GM06990 (cell line): ENCODE measurements at regions not wholly inside any gene's neighbourhood (a gene's known extent, or its start where the extent isn't known, plus 50 kb on each side); places are given as distances from the start of the nearest gene placed in this dataset.

Experiments
- DNase-seq: peaks from one replicate; pipeline ENCODE4 v3.0.0-alpha.2; 2011; ENCODE audit not compliant: insufficient read length; ENCODE audit errors: extremely low read depth
- H3K27me3 ChIP-seq: replicated peaks from 2 replicates; pipeline ENCODE4 v1.6.0; 2011; ENCODE audit warnings: low read length; ENCODE audit not compliant: control insufficient read depth, insufficient read depth
- H3K36me3 ChIP-seq: 2 replicates; pipeline ENCODE4 v1.5.1; 2011; ENCODE audit warnings: low read length; ENCODE audit not compliant: control insufficient read depth, insufficient read depth
- H3K4me3 ChIP-seq: replicated peaks from 2 replicates; pipeline ENCODE4 v1.5.1; 2011; ENCODE audit warnings: low read depth, mild to moderate bottlenecking, control low read depth, low read length
- CTCF ChIP-seq: IDR thresholded peaks from 2 replicates; pipeline ENCODE4 v1.5.1; 2011; ENCODE audit warnings: low read length, control low read depth, mild to moderate bottlenecking, inconsistent platforms; ENCODE audit not compliant: insufficient read depth, poor library complexity, severe bottlenecking

GRCh38 chr18:1994471-1994870, 576.8 kb downstream of the METTL4 start:
- no peak for DNase-seq
- Histone ChIP-seq H3K36me3 (no peaks in the 10 kb centered on the region), H3K27me3 (no peaks in the 10 kb centered on the region), H3K4me3 (no peak overlapping the region)
- TF ChIP-seq CTCF, result no peak

- TF ChIP-seq CTCF, result no peak
- Histone ChIP-seq H3K4me3 (no peak overlapping the region), H3K36me3 (no peaks in the 10 kb centered on the region), H3K27me3 (no peaks in the 10 kb centered on the region)
- DNase-seq, result no peak
Observed at GRCh38 chr18:1995041-1995612, 576.2 kb downstream of the METTL4 start.

- Histone ChIP-seq H3K27me3 (no peaks in the 10 kb centered on the region), H3K36me3 (no peaks in the 10 kb centered on the region), H3K4me3 (no peak overlapping the region)
- DNase-seq, result no peak
- no peak for TF ChIP-seq CTCF
Observed at GRCh38 chr18:1998121-1998520, 573.2 kb downstream of the METTL4 start.

- Histone ChIP-seq H3K36me3 (no peaks in the 10 kb centered on the region), H3K27me3 (no peaks in the 10 kb centered on the region), H3K4me3 (no peak overlapping the region)
- TF ChIP-seq CTCF, result no peak
- DNase-seq, result no peak
Observed at GRCh38 chr18:1999387-1999786, 571.9 kb downstream of the METTL4 start.

GRCh38 chr18:2002151-2002550, 569.2 kb downstream of the METTL4 start:
- Histone ChIP-seq H3K4me3 (no peak overlapping the region), H3K27me3 (no peaks in the 10 kb centered on the region), H3K36me3 (no peaks in the 10 kb centered on the region)
- DNase-seq, result no peak
- TF ChIP-seq CTCF, result no peak

GRCh38 chr18:2002604-2003003, 568.7 kb downstream of the METTL4 start:
- H3K27me3 ChIP-seq, result no peaks in the 10 kb centered on the region
- H3K36me3 ChIP-seq, result no peaks in the 10 kb centered on the region
- TF ChIP-seq CTCF, result no peak
- H3K4me3 ChIP-seq, result no peak overlapping the region
- no peak for DNase-seq
